Mesendoderm (in vitro differentiated cells): ENCODE measurements at regions not wholly inside any gene's neighbourhood (a gene's known extent, or its start where the extent isn't known, plus 50 kb on each side); places are given as distances from the start of the nearest gene placed in this dataset.

Source experiments
- DNase-seq: peaks from one replicate; pipeline ENCODE4 v3.0.0; 2013
- H2AK5ac ChIP-seq: 2 replicates; pipeline ENCODE4 v1.6.1; 2013; ENCODE audit warnings: low read length, inconsistent platforms
- H2BK120ac ChIP-seq: 2 replicates; pipeline ENCODE4 v1.6.1; 2013; ENCODE audit warnings: low read depth, mild to moderate bottlenecking, low read length, moderate library complexity, mixed read lengths
- H2BK15ac ChIP-seq: replicated peaks from 2 replicates; pipeline ENCODE4 v1.6.1; 2013; ENCODE audit warnings: low read depth, mild to moderate bottlenecking, moderate library complexity
- H2BK5ac ChIP-seq: 2 replicates; pipeline ENCODE4 v1.6.1; 2013; ENCODE audit warnings: low read length, inconsistent platforms
- H3K18ac ChIP-seq: 2 replicates; pipeline ENCODE4 v1.6.1; 2013; ENCODE audit warnings: mild to moderate bottlenecking, low read length, mixed read lengths
- H3K23ac ChIP-seq: one replicate; pipeline ENCODE4 v1.6.1; 2013; ENCODE audit warnings: low read length
- H3K27ac ChIP-seq: 2 replicates; pipeline ENCODE4 v1.5.1; 2013; ENCODE audit warnings: low read depth, mild to moderate bottlenecking, inconsistent platforms, low read length, moderate library complexity
- H3K27me3 ChIP-seq: 2 replicates; pipeline ENCODE4 v1.6.1; 2013; ENCODE audit warnings: low read length, control low read depth, mild to moderate bottlenecking, inconsistent platforms; ENCODE audit not compliant: insufficient read depth, poor library complexity
- H3K36me3 ChIP-seq: 2 replicates; pipeline ENCODE4 v1.6.1; 2013; ENCODE audit warnings: low read length, inconsistent platforms; ENCODE audit not compliant: control insufficient read depth, insufficient read depth
- H3K4ac ChIP-seq: one replicate; pipeline ENCODE4 v1.6.1; 2013; ENCODE audit warnings: low read depth, mild to moderate bottlenecking, low read length, moderate library complexity
- H3K4me1 ChIP-seq: 2 replicates; pipeline ENCODE4 v1.6.1; 2013; ENCODE audit warnings: low read depth, low read length, inconsistent platforms; ENCODE audit not compliant: control insufficient read depth
- H3K4me2 ChIP-seq: 2 replicates; pipeline ENCODE4 v1.6.1; 2013; ENCODE audit warnings: low read length
- H3K4me3 ChIP-seq: 2 replicates; pipeline ENCODE4 v1.5.1; 2013; ENCODE audit warnings: mild to moderate bottlenecking, low read length
- H3K56ac ChIP-seq: one replicate; pipeline ENCODE4 v1.6.1; 2013; ENCODE audit warnings: low read length
- H3K79me1 ChIP-seq: 2 replicates; pipeline ENCODE4 v1.6.1; 2013; ENCODE audit warnings: low read length, inconsistent platforms
- H3K79me2 ChIP-seq: 2 replicates; pipeline ENCODE4 v1.6.1; 2013; ENCODE audit warnings: mild to moderate bottlenecking, low read length; ENCODE audit not compliant: control insufficient read depth, insufficient read depth
- H3K9ac ChIP-seq: 2 replicates; pipeline ENCODE4 v1.6.1; 2013; ENCODE audit warnings: low read length, inconsistent platforms
- H4K5ac ChIP-seq: one replicate; pipeline ENCODE4 v1.6.1; 2013; ENCODE audit warnings: low read length
- H4K8ac ChIP-seq: one replicate; pipeline ENCODE4 v1.6.1; 2013; ENCODE audit warnings: low read depth, mild to moderate bottlenecking, control low read depth, low read length, moderate library complexity
- WGBS: extraction: QIAGEN DNeasy Blood & Tissue Kit; methylation state at CpG from one replicate; pipeline ENCODE4 v1.1.7; 2013; ENCODE audit warnings: low lambda C conversion rate, missing lambda C conversion rate; ENCODE audit not compliant: insufficient coverage; ENCODE audit errors: extremely low coverage; 5-methylcytosine and 5-hydroxymethylcytosine counted together

- Histone ChIP-seq H3K23ac (no peak overlapping the region), H3K27me3 (no peaks in the 10 kb centered on the region), H3K9ac (no peak overlapping the region), H4K5ac (no peak overlapping the region), H3K27ac (no peak overlapping the region), H2AK5ac (no peak overlapping the region), H3K56ac (no peak overlapping the region), H3K4me1 (no peaks in the 10 kb centered on the region), H3K4me3 (no peak overlapping the region), H2BK120ac (no peak overlapping the region), H3K18ac (no peak overlapping the region), H3K79me2 (no peaks in the 10 kb centered on the region), H3K79me1 (no peaks in the 10 kb centered on the region), H2BK15ac (no peak overlapping the region), H3K36me3 (no peaks in the 10 kb centered on the region), H3K4me2 (no peak overlapping the region), H2BK5ac (no peak overlapping the region), H3K4ac (no peak overlapping the region), H4K8ac (no peak overlapping the region)
- 100% methylated on average over 1 of the region's 4 CpGs for WGBS
- DNase-seq, result no peak
These were observed 111.2 kb upstream of the SLC38A2 start for GRCh38 chr12:46483572-46484395.

DNA sequence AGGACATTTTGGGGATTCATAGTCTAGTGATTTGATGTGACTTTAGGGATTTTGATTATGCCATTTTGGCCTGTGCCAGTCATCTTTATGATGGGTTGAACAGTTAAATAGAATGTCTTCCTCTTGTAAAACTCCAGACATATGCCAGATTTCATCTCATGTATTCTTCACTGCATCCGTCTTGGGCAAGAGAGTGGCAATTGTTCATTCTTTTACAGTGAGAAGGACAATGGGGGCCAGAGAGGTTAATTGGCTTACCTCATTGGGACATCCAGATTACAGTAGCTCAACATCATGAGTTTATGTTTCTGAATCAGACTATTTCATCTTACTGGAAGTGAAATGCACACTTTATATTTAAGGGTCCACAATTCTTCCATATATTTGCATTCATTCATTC lies 108.2 kb upstream of the SLC38A2 start:
- Histone ChIP-seq H2AK5ac (no peak overlapping the region), H3K27ac (no peak overlapping the region), H3K79me1 (no peaks in the 10 kb centered on the region), H2BK5ac (no peak overlapping the region), H3K56ac (no peak overlapping the region), H3K23ac (no peak overlapping the region), H3K36me3 (no peaks in the 10 kb centered on the region), H3K4ac (no peak overlapping the region), H3K79me2 (no peaks in the 10 kb centered on the region), H3K18ac (no peak overlapping the region), H2BK15ac (no peak overlapping the region), H3K4me3 (no peak overlapping the region), H3K27me3 (no peaks in the 10 kb centered on the region), H4K5ac (no peak overlapping the region), H4K8ac (no peak overlapping the region), H3K4me1 (no peaks in the 10 kb centered on the region), H2BK120ac (no peak overlapping the region), H3K4me2 (no peak overlapping the region), H3K9ac (no peak overlapping the region)
- DNase-seq, result no peak
- WGBS, result no CpG with 5 or more reads among the region's 1 CpG

DNA sequence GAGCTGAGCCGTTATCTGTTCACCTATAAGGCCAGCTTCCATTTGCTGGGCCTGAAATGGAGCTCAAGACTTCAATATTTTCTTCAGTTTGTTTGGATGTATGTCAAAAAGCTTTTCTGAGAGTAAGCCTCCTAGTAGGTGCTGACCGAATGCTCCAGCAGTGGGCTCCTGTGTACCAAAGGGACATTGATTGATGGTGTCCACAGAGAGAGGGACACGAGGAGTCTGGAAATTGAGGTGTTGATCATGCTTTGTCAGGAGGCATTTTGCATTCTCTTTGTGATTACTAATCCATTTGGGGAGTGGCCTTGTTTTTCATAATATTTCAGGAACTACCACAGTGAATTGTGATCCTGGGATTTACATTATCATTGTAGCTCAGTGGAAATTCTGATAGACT lies 107.7 kb upstream of the SLC38A2 start:
- Histone ChIP-seq H3K56ac (no peak overlapping the region), H2BK5ac (no peak overlapping the region), H3K4ac (no peak overlapping the region), H2BK15ac (no peak overlapping the region), H4K5ac (no peak overlapping the region), H3K4me3 (no peak overlapping the region), H3K27me3 (no peaks in the 10 kb centered on the region), H3K27ac (no peak overlapping the region), H2BK120ac (no peak overlapping the region), H3K23ac (no peak overlapping the region), H4K8ac (no peak overlapping the region), H3K9ac (no peak overlapping the region), H3K36me3 (no peaks in the 10 kb centered on the region), H3K4me1 (no peaks in the 10 kb centered on the region), H3K18ac (no peak overlapping the region), H2AK5ac (no peak overlapping the region), H3K79me1 (no peaks in the 10 kb centered on the region), H3K79me2 (no peaks in the 10 kb centered on the region), H3K4me2 (no peak overlapping the region)
- DNase-seq, result no peak
- WGBS, result no CpG with 5 or more reads among the region's 3 CpGs

- no peak overlapping the region for H3K9ac ChIP-seq
- H3K18ac ChIP-seq, result no peak overlapping the region
- H4K8ac ChIP-seq, result no peak overlapping the region
- no peak overlapping the region for H4K5ac ChIP-seq
- no peak overlapping the region for H3K4me3 ChIP-seq
- no peak overlapping the region for H2AK5ac ChIP-seq
- no peak overlapping the region for H2BK5ac ChIP-seq
- H3K79me2 ChIP-seq, result no peaks in the 10 kb centered on the region
- no peak for DNase-seq
- H3K23ac ChIP-seq, result no peak overlapping the region
- H3K56ac ChIP-seq, result no peak overlapping the region
- H2BK120ac ChIP-seq, result no peak overlapping the region
- no peak overlapping the region for H3K4me2 ChIP-seq
- H3K4ac ChIP-seq, result no peak overlapping the region
- H2BK15ac ChIP-seq, result no peak overlapping the region
- H3K4me1 ChIP-seq, result no peaks in the 10 kb centered on the region
- WGBS, result no CpG with 5 or more reads among the region's 2 CpGs
- H3K79me1 ChIP-seq, result no peaks in the 10 kb centered on the region
- H3K36me3 ChIP-seq, result no peaks in the 10 kb centered on the region
- no peak overlapping the region for H3K27ac ChIP-seq
- no peaks in the 10 kb centered on the region for H3K27me3 ChIP-seq
These were observed 105.5 kb upstream of the SLC38A2 start for GRCh38 chr12:46478123-46478522.

DNA sequence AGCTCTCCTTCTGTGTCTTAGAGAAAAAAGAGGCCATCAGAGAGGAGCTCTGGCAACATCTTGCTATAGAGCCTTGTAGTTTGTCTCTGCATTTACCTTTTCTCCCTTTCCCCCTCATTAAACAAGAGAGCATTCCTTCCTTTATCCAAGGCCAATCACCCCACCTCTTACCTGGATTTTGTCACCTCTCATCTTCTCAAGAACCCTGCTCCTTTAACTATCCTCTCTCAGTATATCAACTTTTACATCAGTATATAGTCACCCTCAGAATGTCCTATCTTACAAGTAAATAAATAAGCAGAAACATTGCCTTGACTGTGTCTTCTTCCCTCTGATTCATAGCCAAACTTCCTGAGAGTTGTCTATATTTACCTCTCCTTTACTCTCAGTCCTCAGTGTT lies 105.0 kb upstream of the SLC38A2 start:
- no peak overlapping the region for H3K56ac ChIP-seq
- H3K79me2 ChIP-seq, result no peaks in the 10 kb centered on the region
- H3K27me3 ChIP-seq, result no peaks in the 10 kb centered on the region
- no peak overlapping the region for H3K27ac ChIP-seq
- H3K4ac ChIP-seq, result no peak overlapping the region
- H2BK120ac ChIP-seq, result no peak overlapping the region
- no peak overlapping the region for H4K8ac ChIP-seq
- H3K4me3 ChIP-seq, result no peak overlapping the region
- H3K4me2 ChIP-seq, result no peak overlapping the region
- H3K36me3 ChIP-seq, result no peaks in the 10 kb centered on the region
- H3K4me1 ChIP-seq, result no peaks in the 10 kb centered on the region
- no peak overlapping the region for H2BK5ac ChIP-seq
- no peaks in the 10 kb centered on the region for H3K79me1 ChIP-seq
- H3K9ac ChIP-seq, result no peak overlapping the region
- no peak overlapping the region for H2BK15ac ChIP-seq
- H3K18ac ChIP-seq, result no peak overlapping the region
- H3K23ac ChIP-seq, result no peak overlapping the region
- DNase-seq, result no peak
- no peak overlapping the region for H4K5ac ChIP-seq
- no peak overlapping the region for H2AK5ac ChIP-seq
